HG03103 (cell line): ENCODE measurements at regions not wholly inside any gene's neighbourhood (a gene's known extent, or its start where the extent isn't known, plus 50 kb on each side); places are given as distances from the start of the nearest gene placed in this dataset.

ENCODE experiments used
- ATAC-seq: cut with Tn5 transposase; IDR thresholded peaks from one replicate; pipeline ENCODE4 v1.9.1; 2021; ENCODE audit warnings: low read depth; ENCODE audit not compliant: unreplicated experiment

- no peak for ATAC-seq
These were observed 98.3 kb upstream of the NWD2 start for GRCh38 chr4:37146260-37146659.

- ATAC-seq = no peak
These were observed 86.9 kb upstream of the NWD2 start for GRCh38 chr4:37157476-37158167.

DNA sequence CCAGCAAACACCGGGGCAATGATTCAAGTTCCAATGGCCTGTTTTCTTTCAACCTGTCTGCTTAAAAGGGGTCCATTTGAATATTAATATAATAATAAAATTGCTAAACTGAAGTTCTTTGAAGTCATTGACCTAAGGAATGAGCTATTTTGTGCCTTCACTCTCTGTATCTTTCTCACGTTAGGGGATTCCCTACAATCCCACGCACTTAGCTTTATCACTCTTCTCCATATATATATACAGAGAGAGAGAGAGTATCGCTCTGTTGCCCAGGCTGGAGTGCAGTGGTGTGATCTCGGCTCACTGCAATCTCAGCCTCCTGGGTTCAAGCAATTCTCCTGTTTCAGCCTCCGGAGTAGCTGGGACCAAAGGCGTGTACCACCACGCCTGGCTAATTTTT is 83.9 kb upstream of the NWD2 start:
- no peak for ATAC-seq

DNA sequence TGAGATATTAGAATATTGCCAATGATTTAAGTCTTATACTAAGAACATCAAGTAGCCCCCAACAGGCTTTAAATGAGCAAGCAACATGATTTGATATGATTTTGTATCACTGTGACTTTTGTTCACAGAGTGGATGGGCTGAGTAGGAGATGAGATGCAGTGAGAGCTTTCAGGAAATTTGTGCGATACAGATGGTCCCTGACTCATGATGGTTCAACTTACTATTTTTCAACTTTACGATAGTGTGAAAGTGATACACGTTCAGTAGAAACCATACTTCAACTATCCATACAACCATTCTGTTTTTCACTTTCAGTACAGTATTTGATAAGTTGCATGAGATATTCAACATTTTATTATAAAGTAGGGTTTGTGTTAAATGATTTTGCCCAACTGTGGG is 78.7 kb upstream of the NWD2 start:
- no peak for ATAC-seq

GRCh38 chr4:37169956-37170355 is 74.6 kb upstream of the NWD2 start:
- no peak for ATAC-seq

GRCh38 chr4:37188100-37188499 is 56.4 kb upstream of the NWD2 start:
- no peak for ATAC-seq
